Cardiac muscle cell (in vitro differentiated cells and primary cell): ENCODE measurements at regions not wholly inside any gene's neighbourhood (a gene's known extent, or its start where the extent isn't known, plus 50 kb on each side); places are given as distances from the start of the nearest gene placed in this dataset.

ENCODE experiments used
- DNase-seq, 2 donors: peaks; one replicate each; pipeline versions ENCODE4 v3.0.0 to v3.0.0-alpha.2; 2010 to 2017; ENCODE audit warnings: low read depth in 1 of 2, low spot score in 1 of 2
- H3K27ac ChIP-seq: fragments of 200-600 bp; sonication (generic); 2 replicates; pipeline ENCODE4 v1.5.1; 2016
- H3K27me3 ChIP-seq: fragments of 200-600 bp; sonication (generic); 2 replicates; pipeline ENCODE4 v1.6.0; 2016; ENCODE audit warnings: control low read depth
- H3K36me3 ChIP-seq: fragments of 200-600 bp; sonication (generic); 2 replicates; pipeline ENCODE4 v1.5.1; 2016; ENCODE audit warnings: control low read depth
- H3K4me1 ChIP-seq: fragments of 200-600 bp; sonication (generic); 2 replicates; pipeline ENCODE4 v1.8.1; 2017; ENCODE audit warnings: low read depth, mild to moderate bottlenecking, mixed run types
- H3K4me3 ChIP-seq: fragments of 200-600 bp; sonication (generic); 2 replicates; pipeline ENCODE4 v1.5.1; 2016; ENCODE audit warnings: mild to moderate bottlenecking
- H3K9me3 ChIP-seq: fragments of 200-600 bp; sonication (generic); 2 replicates; pipeline ENCODE4 v1.5.1; 2017; ENCODE audit warnings: low read depth, mild to moderate bottlenecking, control low read depth
- TF ChIP-seq, protein P1 (sequence below): IDR thresholded peaks from 2 replicates; pipeline ENCODE4 v1.5.1; 2012; ENCODE audit warnings: low read depth, mild to moderate bottlenecking, low read length

DNA sequence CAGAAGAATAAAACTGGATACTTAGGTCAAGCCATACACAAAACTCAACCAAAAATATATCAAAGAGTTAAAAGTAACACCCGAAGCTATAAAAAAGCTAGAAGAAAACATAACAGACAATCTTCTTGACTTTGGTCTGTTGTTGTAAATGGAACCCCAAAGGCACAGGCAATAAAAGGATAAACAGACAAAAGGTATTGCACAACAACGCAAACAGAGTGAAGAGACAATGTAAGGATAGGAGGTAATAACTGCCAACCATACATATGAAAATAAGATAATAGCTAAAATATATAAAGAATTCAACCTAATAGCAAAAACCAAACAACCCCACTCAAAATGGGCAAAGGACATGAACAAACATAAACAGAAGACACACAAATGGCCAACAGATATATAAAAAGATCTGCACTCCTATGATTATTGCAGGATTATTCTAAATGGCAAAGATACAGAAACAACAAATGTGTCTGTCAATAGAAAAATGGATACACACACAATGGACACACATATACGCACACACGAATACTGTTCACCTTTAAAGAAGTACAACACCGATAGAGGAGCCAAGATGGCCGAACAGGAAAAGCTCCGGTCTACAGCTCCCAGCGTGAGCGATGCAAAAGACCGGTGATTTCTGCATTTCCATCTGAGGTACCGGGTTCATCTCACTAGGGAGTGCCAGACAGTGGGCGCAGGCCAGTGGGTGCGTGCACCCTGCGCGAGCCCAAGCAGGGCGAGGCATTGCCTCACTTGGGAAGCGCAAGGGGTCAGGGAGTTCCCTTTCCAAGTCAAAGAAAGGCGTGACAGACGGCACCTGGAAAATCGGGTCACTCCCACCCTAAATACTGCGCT is 1137.1 kb downstream of the FSCB start:
- DNase-seq: no peak
- TF ChIP-seq, protein P1, sequence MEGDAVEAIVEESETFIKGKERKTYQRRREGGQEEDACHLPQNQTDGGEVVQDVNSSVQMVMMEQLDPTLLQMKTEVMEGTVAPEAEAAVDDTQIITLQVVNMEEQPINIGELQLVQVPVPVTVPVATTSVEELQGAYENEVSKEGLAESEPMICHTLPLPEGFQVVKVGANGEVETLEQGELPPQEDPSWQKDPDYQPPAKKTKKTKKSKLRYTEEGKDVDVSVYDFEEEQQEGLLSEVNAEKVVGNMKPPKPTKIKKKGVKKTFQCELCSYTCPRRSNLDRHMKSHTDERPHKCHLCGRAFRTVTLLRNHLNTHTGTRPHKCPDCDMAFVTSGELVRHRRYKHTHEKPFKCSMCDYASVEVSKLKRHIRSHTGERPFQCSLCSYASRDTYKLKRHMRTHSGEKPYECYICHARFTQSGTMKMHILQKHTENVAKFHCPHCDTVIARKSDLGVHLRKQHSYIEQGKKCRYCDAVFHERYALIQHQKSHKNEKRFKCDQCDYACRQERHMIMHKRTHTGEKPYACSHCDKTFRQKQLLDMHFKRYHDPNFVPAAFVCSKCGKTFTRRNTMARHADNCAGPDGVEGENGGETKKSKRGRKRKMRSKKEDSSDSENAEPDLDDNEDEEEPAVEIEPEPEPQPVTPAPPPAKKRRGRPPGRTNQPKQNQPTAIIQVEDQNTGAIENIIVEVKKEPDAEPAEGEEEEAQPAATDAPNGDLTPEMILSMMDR: no peak
- H3K27me3 ChIP-seq: no peaks in the 10 kb centered on the region
- no peaks in the 10 kb centered on the region for H3K9me3 ChIP-seq
- no peaks in the 10 kb centered on the region for H3K4me1 ChIP-seq
- H3K4me3 ChIP-seq: no peak overlapping the region
- H3K27ac ChIP-seq: no peak overlapping the region
- no peaks in the 10 kb centered on the region for H3K36me3 ChIP-seq

- Histone ChIP-seq H3K4me1 (no peaks in the 10 kb centered on the region), H3K4me3 (no peak overlapping the region), H3K36me3 (no peaks in the 10 kb centered on the region), H3K27me3 (no peaks in the 10 kb centered on the region), H3K9me3 (no peaks in the 10 kb centered on the region), H3K27ac (no peak overlapping the region)
- TF ChIP-seq, protein P1: no peak
- no peak for DNase-seq
Measured at GRCh38 chr14:43362586-43362985, 1144.5 kb downstream of the FSCB start.

DNA sequence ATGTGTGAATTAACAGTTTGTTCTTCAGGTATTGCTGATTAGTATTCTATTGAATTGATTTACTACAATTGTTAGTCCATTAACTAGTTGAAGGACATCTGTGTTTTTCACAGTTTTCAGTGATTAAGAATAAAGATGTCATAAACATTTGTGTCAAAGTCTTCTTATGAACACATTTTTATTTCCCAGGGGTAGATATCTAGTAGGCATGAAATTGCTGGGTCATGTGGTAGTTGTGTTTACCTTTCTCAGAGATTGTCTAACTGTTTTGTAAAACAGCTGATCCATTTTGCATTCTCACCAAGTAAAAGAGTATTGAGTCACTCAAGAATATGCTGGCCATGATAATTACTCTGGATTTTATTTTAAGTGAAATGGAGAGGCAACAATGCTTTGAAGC is 1145.3 kb downstream of the FSCB start:
- H3K4me3 ChIP-seq: no peak overlapping the region
- H3K36me3 ChIP-seq: no peaks in the 10 kb centered on the region
- no peaks in the 10 kb centered on the region for H3K4me1 ChIP-seq
- H3K27ac ChIP-seq: no peak overlapping the region
- no peaks in the 10 kb centered on the region for H3K27me3 ChIP-seq
- no peaks in the 10 kb centered on the region for H3K9me3 ChIP-seq
- DNase-seq: no peak
- TF ChIP-seq, protein P1: no peak

DNA sequence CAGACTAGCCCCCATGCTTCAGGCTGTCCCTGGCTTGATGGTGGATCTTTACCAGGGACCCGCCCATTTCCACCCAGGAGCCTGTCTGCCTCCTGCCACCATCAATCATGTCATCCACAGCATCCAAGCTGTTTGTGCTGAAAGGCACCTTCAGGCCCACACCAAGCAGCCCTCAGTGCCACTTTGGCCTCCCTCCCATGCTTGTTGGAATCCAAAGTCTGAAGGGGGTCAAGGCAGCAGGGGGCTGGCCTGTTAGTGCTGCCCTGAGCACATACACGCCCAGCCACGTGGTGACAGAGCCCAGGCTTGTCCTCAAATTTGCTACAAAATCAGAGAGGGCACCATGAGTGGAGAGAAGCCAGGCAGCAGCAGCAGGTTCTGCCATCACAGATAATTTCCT is 1146.8 kb downstream of the FSCB start:
- no peaks in the 10 kb centered on the region for H3K27me3 ChIP-seq
- H3K4me1 ChIP-seq: no peaks in the 10 kb centered on the region
- no peak for DNase-seq
- TF ChIP-seq, protein P1: no peak
- no peaks in the 10 kb centered on the region for H3K36me3 ChIP-seq
- no peak overlapping the region for H3K4me3 ChIP-seq
- no peaks in the 10 kb centered on the region for H3K9me3 ChIP-seq
- no peak overlapping the region for H3K27ac ChIP-seq

DNA sequence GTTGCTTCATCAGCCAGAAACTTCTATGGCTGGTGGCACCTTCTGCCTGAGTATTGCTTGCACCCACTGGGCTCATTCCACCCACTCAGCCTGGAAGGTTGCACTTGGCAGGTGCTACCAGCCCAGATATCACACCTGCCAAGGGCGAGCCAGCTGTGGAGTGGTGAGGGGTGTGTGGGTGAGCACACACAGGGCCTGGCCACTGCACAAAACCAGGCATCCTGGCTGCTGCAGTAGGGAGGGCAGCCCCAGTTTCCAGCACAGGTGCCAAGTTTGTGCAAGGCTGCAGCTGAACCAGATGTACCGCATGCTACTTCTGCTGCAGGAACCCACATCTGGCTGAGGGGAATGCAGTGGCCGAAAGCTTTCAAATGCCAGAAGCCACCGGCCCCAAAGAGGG is 1147.8 kb downstream of the FSCB start:
- Histone ChIP-seq H3K4me1 (no peaks in the 10 kb centered on the region), H3K36me3 (no peaks in the 10 kb centered on the region), H3K4me3 (no peak overlapping the region), H3K27me3 (no peaks in the 10 kb centered on the region), H3K27ac (no peak overlapping the region), H3K9me3 (no peaks in the 10 kb centered on the region)
- DNase-seq: no peak
- TF ChIP-seq, protein P1: no peak
